Adrenal gland (tissue), 5 donors: ENCODE measurements at regions not wholly inside any gene's neighbourhood (a gene's known extent, or its start where the extent isn't known, plus 50 kb on each side); places are given as distances from the start of the nearest gene placed in this dataset.

ENCODE experiments used
- CTCF ChIP-seq, 6 experiments: fragments of 450-650 bp in 4 of 6; fragments of 200-600 bp in 2 of 6; sonication (generic) in 1 of 6; IDR thresholded peaks; 1 replicate in 5 of 6; 2 replicates in 1 of 6; pipeline versions ENCODE4 v1.5.1 to v1.8.0; 2016 to 2021; ENCODE audit warnings: antibody characterized with exemption in 6 of 6, mild to moderate bottlenecking in 2 of 6, moderate library complexity in 1 of 6
- POLR2A ChIP-seq, 2 donors: fragments of 450-650 bp; IDR thresholded peaks; one replicate each; pipeline ENCODE4 v1.6.1; 2017; ENCODE audit warnings: antibody characterized with exemption in 2 of 2, mild to moderate bottlenecking in 2 of 2, moderate library complexity in 1 of 2
- donor health status: DM: no; HTN: no; CAD: no.

DNA sequence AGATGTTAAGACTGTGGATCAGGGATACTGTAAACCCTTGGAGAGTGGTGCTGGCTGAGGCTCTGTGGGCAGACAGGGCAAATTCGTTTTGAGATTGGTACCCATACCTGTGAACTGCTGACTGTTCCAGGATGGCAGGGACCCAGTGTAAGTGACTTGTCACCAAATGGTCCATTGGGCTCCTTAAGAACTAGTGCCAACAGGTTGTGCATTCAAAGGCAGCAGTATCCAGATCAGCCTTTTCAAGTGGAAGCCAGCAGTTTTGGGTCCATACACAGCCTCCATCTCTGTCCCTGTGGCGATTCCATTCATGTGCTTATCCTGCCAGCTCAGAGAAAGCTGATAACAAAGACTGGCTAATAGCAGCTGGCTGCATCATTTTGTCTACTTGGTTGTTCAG lies 84.0 kb upstream of the SCOC start:
- TF ChIP-seq CTCF (IDR thresholded peaks at IDR 0.05) (no peak), POLR2A (IDR thresholded peaks at IDR 0.05) (no peak)
